Neutrophil (primary cell): ENCODE measurements at regions not wholly inside any gene's neighbourhood (a gene's known extent, or its start where the extent isn't known, plus 50 kb on each side); places are given as distances from the start of the nearest gene placed in this dataset.

ENCODE experiments used
- H3K27ac ChIP-seq: fragments of 200-600 bp; sonication (generic); 2 replicates; pipeline ENCODE4 v1.5.1; 2016; ENCODE audit warnings: mild to moderate bottlenecking, moderate library complexity
- H3K27me3 ChIP-seq: fragments of 200-600 bp; sonication (generic); 2 replicates; pipeline ENCODE4 v1.6.0; 2016; ENCODE audit warnings: mild to moderate bottlenecking
- H3K36me3 ChIP-seq: fragments of 200-600 bp; sonication (generic); 2 replicates; pipeline ENCODE4 v1.5.1; 2017
- H3K4me1 ChIP-seq, 2 experiments: fragments of 200-600 bp in 1 of 2; sonication (generic) in 1 of 2; 1 replicate in 1 of 2; 2 replicates in 1 of 2; pipeline versions ENCODE4 v1.5.1 to v1.6.1; 2013 to 2016; ENCODE audit warnings: low read depth in 1 of 2, low read length in 1 of 2, mild to moderate bottlenecking in 1 of 2, moderate library complexity in 1 of 2; ENCODE audit not compliant: control insufficient read depth in 1 of 2, insufficient read depth in 1 of 2
- H3K4me3 ChIP-seq, 2 experiments: fragments of 200-600 bp in 1 of 2; sonication (generic) in 1 of 2; 1 replicate in 1 of 2; 2 replicates in 1 of 2; pipeline ENCODE4 v1.5.1; 2013 to 2016; ENCODE audit warnings: low read depth in 1 of 2, low read length in 1 of 2, mild to moderate bottlenecking in 1 of 2, moderate library complexity in 1 of 2
- H3K9me3 ChIP-seq: fragments of 200-600 bp; sonication (generic); 2 replicates; pipeline ENCODE4 v1.5.1; 2016
- TF ChIP-seq, protein P1 (sequence below): fragments of 200-600 bp; sonication (generic); IDR thresholded peaks from 2 replicates; pipeline ENCODE4 v1.5.1; 2016; ENCODE audit warnings: antibody characterized with exemption

DNA sequence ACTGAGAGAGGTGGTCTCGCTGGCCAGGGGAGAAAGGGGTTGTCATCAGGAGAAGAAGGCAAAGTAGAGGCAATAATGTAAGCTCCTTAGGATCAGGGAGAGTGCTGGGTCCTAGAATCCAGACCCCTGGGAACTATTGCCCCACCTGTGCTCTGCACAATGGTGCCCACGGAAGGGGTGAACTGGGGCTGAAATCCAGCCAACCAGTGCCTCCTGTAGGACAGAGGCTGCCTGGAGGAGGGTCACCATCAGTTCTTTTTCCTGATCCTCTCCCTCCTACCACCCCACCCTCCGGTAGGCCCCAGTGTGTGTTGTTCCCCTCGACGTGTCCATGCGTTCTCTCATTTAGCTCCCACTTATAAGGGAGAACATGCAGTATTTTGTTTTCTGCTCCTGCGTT is 52.9 kb upstream of the ATP2B4 start:
- Histone ChIP-seq H3K4me1 (no peaks in the 10 kb centered on the region), H3K9me3 (no peaks in the 10 kb centered on the region), H3K27ac (no peak overlapping the region), H3K4me3 (no peak overlapping the region), H3K27me3 (no peaks in the 10 kb centered on the region), H3K36me3 (no peaks in the 10 kb centered on the region)
- TF ChIP-seq, protein P1, sequence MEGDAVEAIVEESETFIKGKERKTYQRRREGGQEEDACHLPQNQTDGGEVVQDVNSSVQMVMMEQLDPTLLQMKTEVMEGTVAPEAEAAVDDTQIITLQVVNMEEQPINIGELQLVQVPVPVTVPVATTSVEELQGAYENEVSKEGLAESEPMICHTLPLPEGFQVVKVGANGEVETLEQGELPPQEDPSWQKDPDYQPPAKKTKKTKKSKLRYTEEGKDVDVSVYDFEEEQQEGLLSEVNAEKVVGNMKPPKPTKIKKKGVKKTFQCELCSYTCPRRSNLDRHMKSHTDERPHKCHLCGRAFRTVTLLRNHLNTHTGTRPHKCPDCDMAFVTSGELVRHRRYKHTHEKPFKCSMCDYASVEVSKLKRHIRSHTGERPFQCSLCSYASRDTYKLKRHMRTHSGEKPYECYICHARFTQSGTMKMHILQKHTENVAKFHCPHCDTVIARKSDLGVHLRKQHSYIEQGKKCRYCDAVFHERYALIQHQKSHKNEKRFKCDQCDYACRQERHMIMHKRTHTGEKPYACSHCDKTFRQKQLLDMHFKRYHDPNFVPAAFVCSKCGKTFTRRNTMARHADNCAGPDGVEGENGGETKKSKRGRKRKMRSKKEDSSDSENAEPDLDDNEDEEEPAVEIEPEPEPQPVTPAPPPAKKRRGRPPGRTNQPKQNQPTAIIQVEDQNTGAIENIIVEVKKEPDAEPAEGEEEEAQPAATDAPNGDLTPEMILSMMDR: no peak
